ENCODE measurements at regions not wholly inside any gene's neighbourhood (a gene's known extent, or its start where the extent isn't known, plus 50 kb on each side); places are given as distances from the start of the nearest gene placed in this dataset.

- Histone ChIP-seq H3K4me2 (no peak overlapping the region), H2AFZ (ENCODE audit: low read depth) (no peak overlapping the region), H3K36me3 (ENCODE audit: insufficient read depth) (no peaks in the 10 kb centered on the region), H3K27ac (no peak overlapping the region), H4K20me1 (ENCODE audit: insufficient read depth) (no peaks in the 10 kb centered on the region), H3K4me1 (ENCODE audit: low read depth, poor library complexity, severe bottlenecking) (no peaks in the 10 kb centered on the region), H3K79me2 (ENCODE audit: insufficient read depth, low read depth) (no peaks in the 10 kb centered on the region), H3K27me3 (ENCODE audit: insufficient read depth, low read depth) (no peaks in the 10 kb centered on the region), H3K9ac (no peak overlapping the region), H3K4me3 (IDR thresholded peaks at IDR 0.05; ENCODE audit: insufficient read depth, low read depth, low read length) (no peak overlapping the region)
- TF ChIP-seq, protein P1, sequence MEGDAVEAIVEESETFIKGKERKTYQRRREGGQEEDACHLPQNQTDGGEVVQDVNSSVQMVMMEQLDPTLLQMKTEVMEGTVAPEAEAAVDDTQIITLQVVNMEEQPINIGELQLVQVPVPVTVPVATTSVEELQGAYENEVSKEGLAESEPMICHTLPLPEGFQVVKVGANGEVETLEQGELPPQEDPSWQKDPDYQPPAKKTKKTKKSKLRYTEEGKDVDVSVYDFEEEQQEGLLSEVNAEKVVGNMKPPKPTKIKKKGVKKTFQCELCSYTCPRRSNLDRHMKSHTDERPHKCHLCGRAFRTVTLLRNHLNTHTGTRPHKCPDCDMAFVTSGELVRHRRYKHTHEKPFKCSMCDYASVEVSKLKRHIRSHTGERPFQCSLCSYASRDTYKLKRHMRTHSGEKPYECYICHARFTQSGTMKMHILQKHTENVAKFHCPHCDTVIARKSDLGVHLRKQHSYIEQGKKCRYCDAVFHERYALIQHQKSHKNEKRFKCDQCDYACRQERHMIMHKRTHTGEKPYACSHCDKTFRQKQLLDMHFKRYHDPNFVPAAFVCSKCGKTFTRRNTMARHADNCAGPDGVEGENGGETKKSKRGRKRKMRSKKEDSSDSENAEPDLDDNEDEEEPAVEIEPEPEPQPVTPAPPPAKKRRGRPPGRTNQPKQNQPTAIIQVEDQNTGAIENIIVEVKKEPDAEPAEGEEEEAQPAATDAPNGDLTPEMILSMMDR (conservative IDR thresholded peaks at IDR 0.05; ENCODE audit: low read depth, low read length), result no peak
Measured at GRCh38 chr1:222275729-222276465, 272.0 kb downstream of the HHIPL2 start.

GRCh38 chr1:222275001-222275728 is 272.7 kb downstream of the HHIPL2 start:
- Histone ChIP-seq H3K9ac (no peak overlapping the region), H2AFZ (ENCODE audit: low read depth) (no peak overlapping the region), H3K36me3 (ENCODE audit: insufficient read depth) (no peaks in the 10 kb centered on the region), H3K79me2 (ENCODE audit: insufficient read depth, low read depth) (no peaks in the 10 kb centered on the region), H3K4me3 (IDR thresholded peaks at IDR 0.05; ENCODE audit: insufficient read depth, low read depth, low read length) (no peak overlapping the region), H3K27ac (no peak overlapping the region), H3K27me3 (ENCODE audit: insufficient read depth, low read depth) (no peaks in the 10 kb centered on the region), H3K4me1 (ENCODE audit: low read depth, poor library complexity, severe bottlenecking) (no peaks in the 10 kb centered on the region), H4K20me1 (ENCODE audit: insufficient read depth) (no peaks in the 10 kb centered on the region), H3K4me2 (no peak overlapping the region)
- TF ChIP-seq, protein P1 (conservative IDR thresholded peaks at IDR 0.05; ENCODE audit: low read depth, low read length), result no peak

DNA sequence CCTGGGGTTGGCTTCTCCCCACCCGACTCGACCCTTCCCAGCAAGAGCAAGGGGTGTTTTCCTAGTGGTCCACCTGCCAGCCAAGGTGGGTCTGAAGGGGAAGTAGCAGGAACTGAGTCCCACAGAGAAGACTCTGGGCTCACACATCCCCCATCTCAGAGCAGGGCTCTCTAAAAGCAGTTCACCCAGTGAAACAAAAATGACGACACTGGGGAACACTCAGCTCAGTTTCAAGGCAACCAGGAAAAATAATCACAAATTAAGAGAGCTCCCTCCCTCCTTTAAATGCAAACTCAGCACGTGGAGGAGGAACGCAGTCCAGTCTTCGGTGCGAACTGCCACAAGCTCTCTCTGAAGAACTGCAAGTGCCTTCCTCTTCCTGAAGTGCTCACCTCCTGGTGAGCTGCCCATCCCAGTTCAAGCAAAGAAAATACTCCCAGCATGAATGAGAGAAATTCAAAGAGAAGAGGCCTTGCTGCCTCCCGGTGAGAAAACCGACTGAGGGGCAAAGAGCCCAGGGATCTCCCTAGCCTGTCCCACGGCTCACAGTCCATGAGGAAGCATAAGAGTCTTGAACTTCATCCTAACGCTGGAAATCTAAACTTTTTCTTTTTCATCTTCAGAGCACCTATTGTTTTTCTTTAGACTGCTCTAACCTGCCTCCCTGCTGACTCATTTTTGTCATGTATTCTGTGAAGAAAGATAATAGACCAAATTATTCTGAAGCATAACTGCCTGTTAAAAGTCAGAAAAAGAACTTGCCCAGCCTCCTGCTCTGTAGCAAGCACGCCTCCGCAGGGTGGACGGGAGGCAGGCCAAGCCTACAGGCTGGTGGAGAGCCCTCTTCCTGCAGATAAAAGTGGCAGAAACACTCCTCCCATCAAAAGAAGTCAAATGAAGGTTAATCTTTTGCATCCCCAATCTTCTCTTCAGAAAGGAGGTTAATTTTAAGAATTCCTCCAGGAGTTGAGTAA is 281.4 kb downstream of the HHIPL2 start:
- H3K27ac ChIP-seq, result no peak overlapping the region
- H3K4me2 ChIP-seq, result no peak overlapping the region
- no peaks in the 10 kb centered on the region for H3K79me2 ChIP-seq (ENCODE audit: insufficient read depth, low read depth)
- H4K20me1 ChIP-seq (ENCODE audit: insufficient read depth), result no peaks in the 10 kb centered on the region
- H2AFZ ChIP-seq (ENCODE audit: low read depth), result no peak overlapping the region
- TF ChIP-seq, protein P1 (conservative IDR thresholded peaks at IDR 0.05; ENCODE audit: low read depth, low read length), result no peak
- H3K9ac ChIP-seq, result no peak overlapping the region
- no peaks in the 10 kb centered on the region for H3K36me3 ChIP-seq (ENCODE audit: insufficient read depth)
- H3K27me3 ChIP-seq (ENCODE audit: insufficient read depth, low read depth), result no peaks in the 10 kb centered on the region
- H3K4me3 ChIP-seq (IDR thresholded peaks at IDR 0.05; ENCODE audit: insufficient read depth, low read depth, low read length), result no peak overlapping the region
- no peaks in the 10 kb centered on the region for H3K4me1 ChIP-seq (ENCODE audit: low read depth, poor library complexity, severe bottlenecking)

DNA sequence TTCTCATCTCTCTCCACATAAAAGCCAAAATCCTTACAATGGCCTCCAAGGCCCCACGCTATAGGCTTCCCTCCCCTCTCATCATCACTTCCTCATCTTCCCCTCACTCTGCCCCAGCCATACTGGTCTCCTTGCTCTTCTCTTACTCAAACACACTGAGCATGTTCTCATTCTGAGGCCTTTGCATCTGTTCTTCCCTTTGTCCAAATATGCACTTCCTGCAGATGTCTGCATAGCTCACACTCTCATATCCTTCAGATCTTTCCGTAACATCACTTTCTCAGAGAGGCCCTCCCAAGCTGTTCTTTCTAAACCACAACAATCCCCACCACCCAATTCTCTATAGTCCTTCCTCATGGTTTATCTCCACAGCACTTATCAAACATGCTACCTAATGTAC is 284.1 kb downstream of the HHIPL2 start:
- no peak overlapping the region for H3K27ac ChIP-seq
- no peaks in the 10 kb centered on the region for H3K4me1 ChIP-seq (ENCODE audit: low read depth, poor library complexity, severe bottlenecking)
- H4K20me1 ChIP-seq (ENCODE audit: insufficient read depth), result no peaks in the 10 kb centered on the region
- no peak overlapping the region for H3K4me2 ChIP-seq
- H2AFZ ChIP-seq (ENCODE audit: low read depth), result no peak overlapping the region
- no peak overlapping the region for H3K4me3 ChIP-seq (IDR thresholded peaks at IDR 0.05; ENCODE audit: insufficient read depth, low read depth, low read length)
- TF ChIP-seq, protein P1 (conservative IDR thresholded peaks at IDR 0.05; ENCODE audit: low read depth, low read length), result no peak
- H3K79me2 ChIP-seq (ENCODE audit: insufficient read depth, low read depth), result no peaks in the 10 kb centered on the region
- H3K27me3 ChIP-seq (ENCODE audit: insufficient read depth, low read depth), result no peaks in the 10 kb centered on the region
- H3K9ac ChIP-seq, result no peak overlapping the region
- H3K36me3 ChIP-seq (ENCODE audit: insufficient read depth), result no peaks in the 10 kb centered on the region

All from KMS-11 (cell line).